IPS-NIHi11 (cell line): ENCODE measurements at regions not wholly inside any gene's neighbourhood (a gene's known extent, or its start where the extent isn't known, plus 50 kb on each side); places are given as distances from the start of the nearest gene placed in this dataset.
A peak's percentile ranks its signal among the peaks of the same experiment; 100 is the strongest.
"Not testable (repeated sequence)": the region's sequence is repeated elsewhere in the genome, so short reads cannot be mapped to it uniquely, and the experiment has no call there.

Experiments
- DNase-seq: peaks from one replicate; pipeline ENCODE4 v3.0.0; 2012; ENCODE audit warnings: mixed read lengths, low spot score

DNA sequence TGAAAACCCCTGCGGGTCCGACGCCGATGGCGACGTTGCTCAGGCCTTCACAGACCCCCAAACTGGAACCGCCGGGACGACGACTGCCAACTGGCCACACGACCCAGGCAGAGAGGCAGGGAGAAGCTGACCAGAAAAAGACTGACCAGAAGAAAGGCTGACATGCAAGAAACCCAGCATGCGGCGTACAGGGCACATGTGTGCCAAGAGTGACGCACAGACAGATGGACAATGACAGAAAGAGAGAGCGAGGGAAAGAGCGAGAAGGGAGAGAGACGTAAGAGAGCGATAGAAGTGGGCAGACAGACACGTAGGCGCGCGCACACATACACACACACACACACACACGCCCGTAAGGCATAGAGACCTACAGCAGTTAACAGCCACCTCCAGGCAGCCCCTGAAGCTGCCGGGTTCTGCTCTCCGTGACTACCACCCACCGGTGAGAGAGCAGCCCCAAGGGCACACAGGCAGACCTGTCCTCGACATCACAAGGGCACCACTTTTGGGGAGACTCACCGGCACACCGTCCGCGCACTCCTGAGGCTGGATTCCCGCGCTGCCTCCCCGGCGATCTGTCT is 67.2 kb upstream of the ZNF527 start:
- peak; percentile 10 for DNase-seq

DNA sequence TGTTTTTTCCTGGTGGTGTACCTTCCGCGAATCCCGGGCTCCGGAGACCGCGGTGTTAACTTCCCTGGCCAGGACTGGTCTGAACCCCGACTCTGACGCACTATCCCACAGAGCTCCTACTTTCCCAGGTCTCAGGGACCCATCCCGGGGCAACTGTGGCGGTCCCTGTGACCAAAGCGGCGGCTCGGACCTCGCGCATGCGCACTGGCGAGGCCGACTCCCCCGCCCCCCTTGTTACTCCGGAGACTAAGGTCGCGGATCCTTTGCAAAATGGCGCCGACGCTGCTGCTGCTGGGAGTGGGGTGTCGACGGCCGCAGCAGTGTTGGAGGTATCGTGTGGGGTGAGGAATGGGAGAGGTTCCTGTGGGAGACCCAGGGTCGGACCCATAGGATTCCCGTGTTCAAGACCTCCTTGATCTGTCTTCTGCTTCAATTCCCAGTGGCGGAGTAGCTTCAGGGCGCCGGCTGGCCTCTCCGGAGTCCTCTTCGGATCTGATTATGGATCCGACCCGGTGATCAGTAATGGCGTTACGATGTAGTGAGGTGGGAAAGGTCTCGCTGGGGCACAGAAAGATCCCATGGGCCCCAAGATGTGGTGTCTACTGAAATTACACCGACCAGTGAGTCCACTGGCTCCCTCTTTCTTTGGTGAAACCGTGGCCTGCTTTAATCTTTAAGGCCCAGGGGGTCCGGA is 66.6 kb upstream of the ZNF527 start:
- peak; percentile 74 for DNase-seq

DNA sequence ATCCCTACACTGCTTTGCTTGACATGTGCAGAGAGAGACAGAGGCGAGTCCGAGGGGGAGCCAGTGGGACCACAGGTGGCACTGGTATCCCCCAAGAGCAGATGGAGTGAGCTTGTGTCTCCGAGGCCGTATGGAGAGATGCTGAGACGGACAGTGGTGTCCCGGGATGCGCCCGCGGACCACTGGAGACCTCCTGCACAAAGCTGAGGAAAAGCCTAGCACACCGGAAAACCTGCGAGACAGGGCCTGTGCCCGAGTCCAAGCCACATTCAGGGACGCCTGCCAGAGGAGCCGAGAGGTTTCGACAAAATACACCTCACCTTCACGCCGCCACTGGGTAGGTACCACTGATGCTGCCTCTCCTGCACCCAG is 66.0 kb upstream of the ZNF527 start:
- DNase-seq: no peak

DNA sequence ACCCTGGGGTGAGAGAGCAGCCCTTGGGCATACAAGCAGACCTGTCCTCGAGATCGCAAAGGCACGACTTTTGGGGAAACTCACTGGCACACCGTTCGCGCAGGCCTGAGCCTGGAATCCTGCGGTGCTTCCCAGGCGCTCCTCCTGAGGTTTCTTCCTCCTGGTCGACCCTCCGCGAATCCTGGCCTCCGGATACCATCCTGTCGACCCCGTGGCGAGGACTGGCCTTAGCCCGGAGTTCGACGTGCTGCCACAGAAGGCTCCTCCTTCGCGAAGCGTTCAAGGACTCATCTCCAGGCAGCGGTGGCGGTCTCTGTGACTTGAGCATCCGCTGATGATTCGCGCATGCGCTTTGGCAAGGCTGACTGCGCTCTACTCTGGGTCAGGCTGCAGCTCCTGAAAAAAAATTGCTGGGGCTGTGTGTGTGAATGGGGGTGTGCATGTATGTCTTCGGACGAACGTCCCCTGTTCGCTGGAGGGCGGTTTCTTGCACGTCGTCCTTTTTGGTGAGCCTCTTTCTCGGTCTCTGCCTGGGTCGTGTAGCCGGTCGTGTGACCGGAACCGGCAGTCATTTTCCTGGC is 64.4 kb upstream of the ZNF527 start:
- DNase-seq: no peak

DNA sequence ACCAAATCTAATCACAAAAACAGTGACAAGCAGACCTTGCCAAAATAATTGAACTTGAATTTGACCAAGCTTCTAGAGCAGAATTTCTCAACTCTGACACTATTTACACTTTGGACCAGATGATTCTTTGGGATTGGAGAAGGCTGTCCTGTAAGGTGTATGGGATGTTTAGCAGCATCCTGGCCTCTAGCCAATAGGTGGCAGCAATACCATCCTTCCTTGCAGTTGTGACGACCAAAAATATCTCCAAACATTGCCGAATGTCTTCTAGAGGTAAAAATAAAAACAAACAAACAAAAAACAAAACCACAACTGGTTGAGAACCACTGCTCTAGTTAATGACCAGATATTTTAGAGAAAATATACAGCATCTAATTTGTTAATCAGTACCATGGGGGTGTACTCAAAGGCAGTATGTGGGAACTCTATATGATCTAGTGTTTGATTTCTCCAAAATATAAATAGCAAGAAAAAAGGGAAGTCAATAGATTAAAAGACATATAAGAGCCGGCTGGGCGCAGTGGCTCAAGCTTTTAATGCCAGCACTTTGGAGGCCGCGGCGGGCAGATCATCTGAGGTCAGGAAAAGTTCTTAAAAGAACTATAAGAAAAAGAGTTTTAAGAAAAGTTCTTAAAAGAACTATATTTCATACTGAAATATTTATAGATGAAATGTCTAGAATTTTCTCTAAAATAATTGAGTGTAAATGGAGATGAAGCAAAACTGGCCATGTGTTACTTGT is 60.9 kb upstream of the ZNF527 start:
- no peak for DNase-seq

DNA sequence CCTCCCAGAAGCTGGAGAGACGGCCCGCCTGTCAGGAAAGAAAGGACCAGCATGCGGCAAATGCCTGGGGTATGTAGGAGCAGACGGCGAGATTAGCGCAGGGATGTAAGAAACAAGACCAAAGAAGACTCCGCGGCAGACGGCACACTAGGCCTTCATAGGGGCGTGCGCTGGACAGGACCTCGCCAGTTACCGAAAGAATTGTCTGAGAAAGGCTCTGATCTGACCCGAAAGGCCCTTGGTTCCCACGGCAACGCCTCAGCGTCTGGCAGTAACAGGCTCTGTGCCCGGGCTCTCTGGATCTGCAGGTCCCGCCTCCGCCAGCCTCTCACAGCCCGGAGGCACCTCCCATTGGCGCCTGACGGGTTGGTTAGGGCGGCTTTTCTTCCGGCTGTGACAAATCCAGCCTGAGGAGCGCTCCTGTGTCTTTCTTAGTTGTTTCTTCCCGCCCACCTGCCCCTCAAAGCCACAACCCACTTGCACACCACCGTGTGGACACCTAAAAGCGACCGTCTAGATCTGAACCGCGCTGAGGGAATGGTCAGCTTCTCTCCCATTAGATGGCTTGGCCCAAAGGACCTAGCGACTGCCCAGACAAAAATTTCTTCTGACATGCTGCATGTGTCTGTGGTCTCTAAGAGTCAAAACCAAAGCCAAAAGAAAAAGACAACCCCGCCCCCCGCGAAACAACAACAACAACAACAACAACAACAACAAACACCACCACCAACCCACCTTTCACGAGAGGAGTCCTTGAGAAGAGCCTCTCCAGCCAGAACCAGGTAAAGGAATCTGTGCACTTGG is 58.2 kb upstream of the ZNF527 start:
- DNase-seq: not testable (repeated sequence)

DNA sequence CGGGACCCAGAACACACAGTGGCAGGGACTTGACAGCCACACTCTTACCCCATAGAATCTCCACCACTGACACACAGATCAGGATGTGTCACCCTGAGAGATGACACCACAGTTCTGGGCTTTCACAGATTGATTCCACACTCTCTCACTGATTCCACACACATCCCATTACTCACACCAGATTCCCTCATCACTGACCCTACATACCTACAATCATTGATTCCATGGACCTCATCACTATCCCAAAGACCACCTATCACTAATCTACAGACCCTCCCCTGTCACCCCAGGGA is 57.6 kb upstream of the ZNF527 start:
- no peak for DNase-seq

DNA sequence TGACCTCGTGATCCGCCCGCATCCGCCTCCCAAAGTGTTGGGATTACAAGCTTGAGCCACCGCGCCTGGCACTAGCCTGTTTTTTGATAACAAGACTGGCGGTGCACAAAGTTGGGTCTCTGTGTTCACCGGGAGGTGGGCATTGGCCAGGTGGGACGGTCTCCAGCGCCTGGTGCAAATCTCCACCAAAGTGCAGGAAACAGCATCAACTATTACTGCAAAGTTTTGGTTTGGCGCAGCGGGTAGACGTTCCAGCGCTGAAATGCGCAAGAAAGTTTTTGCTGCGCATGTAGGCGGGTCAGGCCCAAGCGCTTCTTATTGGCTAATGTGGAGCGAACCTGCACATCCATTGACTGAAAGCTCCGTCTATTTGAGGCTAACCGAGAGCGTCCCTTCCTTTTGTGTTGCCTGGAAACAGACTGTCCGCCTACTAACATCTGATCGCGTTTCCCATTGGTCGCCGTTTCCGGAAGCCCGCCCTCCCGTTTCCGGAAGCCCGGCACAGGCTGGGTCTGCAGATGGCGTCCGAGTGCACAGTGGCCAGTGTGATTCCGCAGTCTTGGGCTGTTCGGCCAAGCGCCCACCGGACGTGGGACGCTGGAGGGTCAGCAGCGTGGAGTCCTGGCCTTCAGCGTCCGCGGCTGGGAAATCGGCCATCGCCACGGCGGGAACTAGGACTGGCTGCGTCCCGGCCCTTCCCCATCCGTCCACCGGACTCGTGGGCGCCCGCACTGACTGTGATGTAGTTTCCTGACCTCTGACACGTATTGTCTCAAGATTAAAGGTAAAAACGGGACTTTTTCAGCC is 53.3 kb upstream of the ZNF527 start:
- peak; percentile 88 for DNase-seq

DNA sequence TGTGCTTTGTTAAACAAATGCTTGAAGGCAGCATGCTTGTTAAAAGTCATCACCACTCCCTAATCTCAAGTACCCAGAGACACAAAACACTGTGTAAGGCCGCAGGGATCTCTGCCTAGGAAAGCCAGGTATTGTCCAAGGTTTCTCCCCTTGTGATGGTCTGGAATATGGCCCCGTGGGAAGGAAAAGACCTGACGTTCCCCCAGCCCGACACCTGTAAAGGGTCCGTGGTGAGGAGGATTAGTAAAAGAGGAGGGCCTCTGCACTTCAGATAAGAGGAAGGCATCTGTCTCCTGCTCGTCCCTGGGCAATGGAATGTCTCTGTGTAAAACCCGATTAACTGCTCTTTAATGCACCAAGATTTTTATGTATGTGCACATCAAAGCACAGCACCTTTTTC is 49.9 kb upstream of the ZNF527 start:
- not testable (repeated sequence) for DNase-seq
